GM18499 (cell line): ENCODE measurements at regions not wholly inside any gene's neighbourhood (a gene's known extent, or its start where the extent isn't known, plus 50 kb on each side); places are given as distances from the start of the nearest gene placed in this dataset.

ENCODE experiments used
- ATAC-seq: cut with Tn5 transposase; IDR thresholded peaks from one replicate; pipeline ENCODE4 v1.9.1; 2021; ENCODE audit warnings: moderate number of reproducible peaks; ENCODE audit not compliant: insufficient read depth, unreplicated experiment

DNA sequence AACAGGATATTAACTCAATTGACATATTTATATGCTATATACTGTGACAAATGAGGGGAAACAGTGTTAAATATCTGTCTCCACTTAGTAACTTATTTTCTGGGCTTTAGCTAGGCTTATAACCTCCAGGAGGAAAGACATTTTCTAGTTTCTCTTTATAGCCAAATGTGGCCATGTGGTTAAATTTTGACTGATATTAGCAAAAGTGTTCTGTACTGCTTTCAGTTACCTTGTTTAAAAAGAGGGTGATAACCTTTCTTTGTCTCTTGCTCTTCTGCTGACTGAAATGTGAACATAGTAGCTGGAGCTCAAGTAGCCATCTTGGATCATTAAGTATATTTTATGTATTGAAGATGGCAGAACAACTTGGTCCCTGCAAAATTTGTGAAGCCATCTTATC, 253.7 kb downstream of the PDHA2 start:
- ATAC-seq = no peak

DNA sequence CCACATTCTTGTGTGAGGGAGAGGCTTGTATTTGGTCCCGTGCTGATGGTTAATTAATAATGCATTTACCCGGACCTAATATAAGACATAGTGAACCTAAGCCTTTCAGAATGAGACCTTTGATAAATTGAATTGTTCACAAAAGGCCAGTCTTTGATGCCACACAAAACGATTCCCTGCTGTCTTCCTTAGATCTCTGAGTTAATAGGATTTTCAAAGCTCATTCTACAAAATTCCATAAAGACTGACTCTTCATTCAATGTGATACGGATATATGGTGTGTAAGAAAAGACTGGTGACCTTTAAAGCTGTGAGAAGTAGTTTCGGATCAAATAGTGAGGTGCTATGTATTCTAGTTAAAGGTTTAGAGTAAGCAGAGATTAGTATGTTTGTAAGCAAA, 254.3 kb downstream of the PDHA2 start:
- no peak for ATAC-seq

DNA sequence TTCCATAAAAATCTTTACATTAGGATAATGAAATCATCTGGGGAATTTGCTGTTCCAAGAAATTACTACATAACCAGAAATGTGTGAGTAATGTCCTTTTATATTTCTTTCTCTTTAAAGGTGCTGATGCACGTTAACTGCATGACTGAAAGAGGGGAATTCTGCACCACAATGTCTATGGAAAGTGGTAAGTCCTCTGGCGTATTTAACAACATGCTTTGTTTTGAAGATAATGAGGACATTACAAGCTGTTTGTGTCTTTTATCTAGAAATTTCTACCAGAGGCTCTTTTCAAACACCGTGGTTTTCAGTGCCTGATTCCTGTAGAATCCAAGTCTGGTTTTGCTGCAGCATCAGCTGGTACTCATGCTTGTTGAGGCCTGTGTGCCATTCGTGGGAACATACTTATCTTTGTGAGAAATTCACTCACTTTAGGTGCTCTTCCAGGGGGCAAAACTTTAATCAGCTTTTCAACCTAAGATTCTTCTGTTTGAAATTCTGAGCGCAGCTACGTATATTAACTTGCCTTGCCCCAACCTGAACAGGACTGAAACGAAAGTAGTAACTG, 257.2 kb downstream of the PDHA2 start:
- no peak for ATAC-seq

DNA sequence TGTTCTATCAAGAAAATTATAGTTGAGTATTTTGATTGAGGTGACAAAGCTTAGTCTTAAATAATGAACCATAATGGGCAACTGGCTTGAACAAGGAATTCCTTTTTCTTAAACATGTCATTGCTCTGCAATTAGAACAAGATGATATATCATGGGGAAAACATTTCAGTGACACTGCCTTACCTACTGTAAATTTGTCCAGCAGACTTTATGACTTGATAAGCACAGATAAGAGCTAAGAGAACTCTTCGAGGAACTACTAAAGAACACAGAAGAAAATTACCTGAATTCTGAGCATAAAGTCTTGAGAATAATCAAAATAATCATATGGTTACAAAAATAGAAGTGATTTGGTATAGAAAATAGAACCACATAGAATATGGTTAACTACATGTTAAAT, 257.8 kb downstream of the PDHA2 start:
- ATAC-seq = no peak

DNA sequence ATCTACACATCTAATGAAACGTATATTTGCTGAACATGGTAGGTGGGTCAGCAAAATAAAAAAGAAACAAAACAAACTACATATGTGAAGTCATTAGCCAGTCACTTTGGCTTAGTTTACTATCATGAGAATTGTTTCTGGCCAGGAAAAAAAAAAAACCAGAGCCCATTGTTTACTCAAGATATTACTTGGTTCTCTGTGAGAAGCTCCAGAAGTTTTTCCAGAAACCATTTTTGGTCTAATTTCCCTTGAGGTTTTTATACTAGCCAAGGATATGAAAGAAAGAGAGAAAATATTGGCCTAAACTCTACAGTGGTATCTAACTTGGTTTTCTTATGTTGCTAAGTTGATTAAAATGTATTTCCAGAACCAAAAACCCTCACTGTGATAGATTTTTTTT, 259.1 kb downstream of the PDHA2 start:
- no peak for ATAC-seq

DNA sequence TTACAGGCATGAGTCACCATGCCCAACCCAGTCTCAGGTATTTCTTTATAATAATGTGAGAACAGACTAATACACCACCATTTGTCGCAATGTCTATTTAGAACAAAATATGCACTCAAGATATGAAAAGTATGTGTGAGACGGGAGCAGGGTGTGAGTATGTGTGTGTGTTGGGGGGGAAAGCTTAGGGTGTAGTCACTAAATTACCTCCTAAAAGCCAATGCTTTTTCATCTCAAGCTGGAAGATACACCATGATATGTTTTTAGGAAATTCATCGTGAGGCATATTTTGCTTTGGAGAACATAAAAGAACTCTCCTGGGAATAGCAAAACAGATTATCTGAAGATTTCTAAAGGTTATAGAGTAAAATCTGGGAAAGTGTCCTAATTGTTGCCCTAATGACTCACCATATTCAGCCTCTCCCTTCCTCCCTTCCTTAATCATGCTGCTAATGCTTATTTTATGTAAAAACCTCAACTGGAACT, 262.7 kb downstream of the PDHA2 start:
- no peak for ATAC-seq

DNA sequence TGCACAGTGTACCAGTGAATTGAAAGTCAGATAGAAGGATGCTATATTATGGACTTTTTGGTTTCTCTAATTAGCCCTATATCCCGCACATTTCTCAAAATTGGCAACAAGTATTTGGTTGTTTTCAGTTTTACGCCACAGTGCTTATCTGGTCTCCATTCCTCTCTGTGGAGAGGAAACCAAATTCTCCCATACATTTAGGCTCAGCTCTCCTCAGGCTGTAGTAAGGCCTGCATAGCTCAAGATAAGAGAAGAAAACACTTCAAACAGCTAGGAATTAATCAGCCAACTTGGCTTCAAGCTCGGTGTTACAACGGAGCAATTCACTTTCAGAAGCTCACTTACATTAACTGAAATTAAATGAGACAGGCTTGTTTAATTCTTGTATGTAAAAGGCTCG, 263.2 kb downstream of the PDHA2 start:
- ATAC-seq = no peak

DNA sequence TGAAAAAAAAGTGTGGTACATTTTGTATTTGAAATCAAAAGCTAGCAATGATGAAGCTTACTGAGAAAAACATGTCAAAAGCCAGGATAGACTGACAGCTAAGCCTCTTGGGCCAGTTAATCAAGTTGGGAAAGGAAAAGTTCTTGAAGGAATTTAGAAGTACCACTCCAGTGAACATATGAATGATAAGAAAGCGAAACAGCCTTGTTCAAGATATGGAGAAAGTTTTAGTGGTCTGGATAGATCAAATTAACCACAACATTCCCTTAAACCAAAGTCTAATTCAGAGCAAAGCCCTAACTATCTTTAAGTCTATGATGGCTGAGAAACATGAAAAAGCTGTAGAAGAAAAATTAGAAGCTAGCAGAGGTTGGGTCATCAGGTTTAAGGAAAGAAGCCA, 268.3 kb downstream of the PDHA2 start:
- no peak for ATAC-seq

DNA sequence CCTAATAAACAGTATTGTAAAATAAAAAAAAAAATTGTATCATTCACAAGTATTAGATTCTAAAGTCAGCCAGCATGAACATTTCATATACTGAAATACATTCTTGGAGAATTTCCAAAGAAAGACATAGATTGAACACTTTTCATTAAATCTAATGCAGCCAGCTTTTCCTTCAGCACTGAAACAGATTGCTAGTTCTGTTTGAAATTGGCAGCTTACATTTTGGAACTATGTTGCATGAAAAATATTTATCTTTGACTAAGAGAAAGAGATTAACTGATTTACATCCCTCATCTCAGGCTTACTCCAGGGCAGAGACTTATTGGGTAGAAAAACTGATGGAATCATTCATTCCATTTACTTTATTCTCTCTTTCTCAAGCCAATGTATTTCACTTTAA, 272.7 kb downstream of the PDHA2 start:
- no peak for ATAC-seq

DNA sequence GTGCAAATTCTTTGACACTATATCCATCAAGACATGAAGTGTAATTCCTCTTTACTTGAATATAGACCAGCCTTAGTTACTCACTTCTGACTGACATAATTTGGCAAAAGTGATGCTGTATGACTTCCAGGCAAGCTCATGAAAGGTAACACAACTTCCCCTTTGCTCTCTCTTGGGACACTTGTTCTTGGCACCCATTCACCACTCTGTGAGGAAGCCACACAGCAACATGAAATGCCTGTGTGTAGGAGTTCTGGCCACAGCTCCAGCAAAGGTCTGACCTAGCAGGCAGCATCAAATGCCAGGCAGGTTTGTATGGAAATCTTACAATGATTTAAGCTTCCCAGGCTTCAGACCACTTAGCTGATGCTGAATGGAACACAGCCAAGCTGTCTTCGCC, 280.3 kb downstream of the PDHA2 start:
- no peak for ATAC-seq

DNA sequence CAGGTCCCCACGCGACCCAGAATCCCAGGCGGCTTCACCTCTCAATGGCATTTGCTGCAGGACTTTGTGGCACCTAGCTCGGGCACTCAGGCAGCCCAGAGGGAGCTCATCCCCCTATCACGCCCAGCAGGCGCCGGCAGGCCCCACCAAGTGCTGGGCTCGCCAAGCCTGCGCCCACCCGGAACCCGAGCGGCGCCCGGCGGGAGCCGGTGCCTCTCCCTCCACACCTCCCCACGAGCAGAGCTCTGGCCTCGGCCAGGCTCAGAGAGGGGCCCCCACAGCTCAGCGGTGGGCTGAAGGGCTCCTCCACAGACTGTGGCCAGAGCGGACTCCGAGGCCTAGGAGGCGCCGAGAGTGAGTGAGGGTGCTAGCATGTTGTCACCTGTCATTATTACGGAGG, 286.3 kb downstream of the PDHA2 start:
- ATAC-seq = no peak

DNA sequence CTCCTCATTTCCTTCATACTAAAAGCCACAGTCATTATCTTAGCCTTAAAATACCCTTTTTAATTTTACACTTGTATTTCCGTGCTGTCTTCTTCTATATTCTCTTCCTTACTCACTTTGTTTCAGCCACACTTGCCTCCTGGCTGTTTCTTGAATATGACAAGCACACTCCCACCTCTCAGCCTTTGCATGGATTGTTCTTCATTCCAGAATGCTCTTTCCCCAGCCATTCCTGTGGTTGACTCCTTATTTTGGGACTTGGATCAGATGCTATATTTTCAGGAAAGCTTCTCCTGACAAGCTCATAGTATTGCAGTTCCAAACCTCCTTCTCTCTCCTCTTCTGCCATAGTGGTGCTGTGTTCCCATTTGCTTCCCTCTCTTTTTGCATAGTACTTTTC, 291.3 kb downstream of the PDHA2 start:
- no peak for ATAC-seq

DNA sequence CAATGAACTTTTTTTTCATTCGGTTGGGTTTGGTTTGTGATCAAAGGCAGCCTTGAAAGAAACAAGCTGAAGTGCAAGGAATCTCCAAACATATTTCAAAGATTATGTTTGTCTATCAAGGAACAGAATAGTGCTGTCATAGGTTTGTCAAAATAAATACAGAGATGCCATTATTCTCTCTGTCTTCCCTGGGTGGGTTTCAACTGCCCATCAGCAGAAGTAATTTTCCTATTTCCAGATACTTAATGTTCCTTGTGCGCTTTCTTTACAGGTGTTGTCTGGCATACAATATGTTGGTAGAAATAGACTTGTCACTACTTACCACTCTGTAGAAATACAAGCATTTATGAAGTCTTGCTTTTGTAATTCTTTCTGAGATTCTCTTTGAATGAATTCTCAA, 294.9 kb downstream of the PDHA2 start:
- no peak for ATAC-seq

DNA sequence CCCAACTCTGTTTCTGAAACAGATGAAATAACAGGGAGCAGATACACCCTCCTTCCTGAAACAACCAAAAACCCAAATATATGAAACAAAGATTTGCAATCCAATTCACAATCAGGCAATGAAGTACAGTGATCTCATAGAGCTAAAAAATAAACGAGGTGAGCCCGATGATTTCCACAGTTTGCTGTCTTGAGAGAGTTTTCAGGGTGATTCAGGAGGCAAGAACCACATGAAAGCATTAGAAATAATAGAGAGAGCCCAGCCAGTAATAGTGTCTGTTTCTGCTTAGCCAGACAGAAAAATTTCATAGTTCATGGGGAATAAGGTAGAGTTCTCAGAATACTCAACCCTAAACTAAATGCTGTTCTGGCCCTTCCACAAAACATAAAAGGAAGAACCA, 296.2 kb downstream of the PDHA2 start:
- ATAC-seq = no peak

DNA sequence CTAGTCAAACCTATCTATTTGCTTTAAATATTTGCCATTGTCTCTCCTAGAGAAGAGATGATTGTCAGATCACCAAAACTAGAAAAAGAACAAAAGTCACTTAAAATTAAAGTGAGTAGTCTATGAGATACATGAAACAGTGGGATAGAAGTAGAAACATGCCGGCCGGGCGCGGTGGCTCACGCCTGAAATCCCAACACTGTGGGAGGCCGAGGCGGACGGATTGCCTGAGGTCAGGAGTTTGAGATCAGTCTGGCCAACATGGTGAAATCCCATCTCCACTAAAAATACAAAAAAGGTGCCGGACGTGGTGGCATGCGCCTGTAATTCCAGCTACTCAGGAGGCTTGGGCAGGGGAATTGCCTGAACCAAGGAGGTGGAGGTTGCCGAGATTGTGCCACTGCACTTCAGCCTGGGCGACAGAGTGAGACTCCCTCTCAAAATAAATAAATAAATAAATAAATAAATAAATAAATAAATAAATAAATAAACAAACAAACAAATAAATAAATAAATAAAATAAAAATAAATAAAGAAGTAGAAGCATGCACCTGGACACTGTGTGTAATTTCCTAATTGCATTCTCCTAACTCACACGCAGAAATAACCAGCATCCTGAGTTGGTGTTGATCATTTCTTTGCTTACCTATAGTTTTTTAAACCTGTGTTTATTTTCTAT, 299.5 kb downstream of the PDHA2 start:
- ATAC-seq = no peak

DNA sequence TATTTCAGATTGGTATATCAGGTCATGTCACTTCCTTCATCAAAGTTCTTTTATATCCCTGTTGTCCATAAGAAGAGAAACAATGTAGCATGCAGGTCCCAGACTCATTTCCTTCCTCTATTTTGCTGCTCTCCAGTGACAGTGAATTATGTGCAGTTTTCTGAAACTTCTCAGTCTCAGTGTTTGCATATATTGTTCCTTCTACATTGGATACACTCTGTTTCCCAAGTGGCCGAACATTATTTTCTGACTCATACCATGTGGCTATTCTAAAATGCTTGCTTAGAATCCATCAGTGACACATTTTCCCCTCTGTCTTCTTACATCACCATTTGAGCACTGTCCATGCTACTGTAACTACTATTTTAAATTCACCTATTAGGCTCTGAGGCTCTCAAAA, 305.7 kb downstream of the PDHA2 start:
- ATAC-seq = no peak

DNA sequence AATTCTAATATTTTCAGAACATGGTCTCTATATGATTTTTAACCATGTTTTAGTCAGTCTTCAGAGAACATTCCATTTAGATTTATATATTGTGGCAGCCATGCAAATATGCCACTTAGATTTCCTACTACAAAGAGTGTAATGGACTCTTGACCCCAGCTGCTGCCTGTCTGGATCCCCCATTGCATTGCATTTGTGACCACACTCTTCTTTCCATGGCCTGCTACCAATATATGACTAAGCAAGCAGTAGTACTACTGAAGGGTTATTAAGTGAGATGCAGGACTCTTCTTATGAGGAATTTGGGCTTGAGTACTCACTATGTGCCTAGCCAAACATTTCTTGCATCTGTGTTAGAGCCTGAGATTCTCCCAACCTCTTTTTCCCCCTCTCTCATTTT, 306.8 kb downstream of the PDHA2 start:
- ATAC-seq = no peak

DNA sequence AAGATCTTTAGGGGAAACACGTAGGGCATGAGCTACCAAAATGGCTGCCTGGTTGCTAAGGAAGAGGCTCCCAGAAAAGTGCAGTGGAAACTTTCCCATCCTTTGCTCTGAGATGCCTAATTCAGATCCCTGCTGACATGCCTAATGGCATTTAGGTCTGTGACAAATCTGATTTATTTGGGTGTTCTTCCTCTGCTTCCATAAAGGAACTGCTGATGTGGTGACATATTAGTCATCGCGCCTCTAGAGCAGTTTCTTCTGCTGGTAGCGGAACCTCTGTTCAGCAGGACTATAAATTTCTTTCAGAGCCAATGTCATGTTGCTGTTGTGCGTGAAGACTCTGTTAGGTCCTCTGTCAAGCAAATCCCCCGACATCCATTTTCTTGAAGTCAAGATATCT, 310.0 kb downstream of the PDHA2 start:
- ATAC-seq = no peak

DNA sequence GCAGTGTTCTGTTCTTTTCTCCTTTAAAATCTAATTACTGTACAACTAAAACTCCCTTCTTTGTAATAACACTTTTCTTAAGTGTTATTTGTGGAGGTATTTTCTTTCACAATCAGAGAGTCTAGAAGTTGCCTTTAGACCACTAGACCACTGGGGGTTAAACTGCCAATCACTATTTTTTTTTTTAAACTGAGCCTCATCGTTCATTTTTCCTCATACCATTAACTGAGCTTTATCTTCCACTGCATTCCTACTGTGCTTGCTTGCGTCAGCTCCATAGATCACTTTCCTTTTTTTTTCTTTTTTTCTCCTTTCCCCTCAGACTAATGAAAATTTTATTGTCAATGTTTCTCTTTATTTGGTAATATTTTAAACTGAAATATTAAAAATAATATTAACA, 310.6 kb downstream of the PDHA2 start:
- ATAC-seq = no peak

DNA sequence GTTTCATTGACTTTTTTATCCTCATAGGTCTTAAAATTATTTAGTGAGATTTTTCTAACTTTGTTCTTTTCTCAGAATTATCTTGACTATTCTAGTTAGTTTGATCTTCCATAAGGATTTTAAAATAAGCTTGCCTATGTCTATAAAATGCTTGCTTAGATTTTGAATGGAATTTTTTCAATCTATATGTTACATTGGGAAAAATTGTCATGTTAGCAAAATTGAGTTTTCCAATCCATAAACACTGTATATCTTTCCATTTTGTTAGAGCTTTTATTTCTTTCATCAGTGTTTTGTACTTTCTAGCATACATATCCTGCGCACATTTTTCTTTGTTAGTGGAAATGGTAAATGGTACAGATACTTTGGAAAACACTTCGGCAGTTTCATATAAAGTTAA, 312.9 kb downstream of the PDHA2 start:
- ATAC-seq = no peak

DNA sequence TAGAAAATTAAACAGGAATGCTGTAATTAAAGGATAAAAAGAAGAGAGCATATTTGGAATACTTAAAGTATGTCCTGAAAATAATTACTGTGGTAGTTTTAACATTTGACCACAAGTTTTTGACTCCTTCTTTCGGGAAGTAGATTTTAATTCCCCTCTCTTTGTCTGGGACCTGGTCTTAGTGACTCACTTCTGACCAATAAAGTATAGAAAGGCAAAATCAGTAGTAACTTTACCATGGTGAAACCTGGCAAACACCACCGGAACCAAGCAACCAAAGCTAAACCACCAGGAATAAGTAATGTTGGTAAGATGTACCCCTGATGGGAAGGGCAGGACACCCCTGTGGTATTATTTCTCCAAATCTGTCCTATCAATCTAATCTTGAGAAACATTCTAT, 314.8 kb downstream of the PDHA2 start:
- no peak for ATAC-seq

DNA sequence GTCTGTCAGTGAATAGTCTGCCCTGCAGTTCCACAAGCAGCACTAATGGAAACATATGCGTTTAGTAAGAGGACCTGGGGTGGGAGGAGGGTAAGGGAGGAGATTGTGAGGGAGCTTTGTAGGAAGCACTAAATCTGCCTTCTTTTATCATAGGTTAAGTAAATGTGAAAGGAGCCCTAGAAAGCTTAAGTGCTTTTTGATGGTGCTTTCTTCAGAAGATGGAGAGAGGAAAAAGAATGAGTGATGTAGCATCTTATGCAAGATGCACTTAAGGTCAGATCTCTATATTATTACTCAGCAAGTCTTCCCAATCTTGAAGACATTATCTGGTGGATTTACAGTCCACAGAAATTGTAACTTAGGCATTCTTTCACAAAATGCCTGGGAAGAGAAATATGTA, 322.7 kb downstream of the PDHA2 start:
- ATAC-seq = no peak
